ENCODE measurements at regions not wholly inside any gene's neighbourhood (a gene's known extent, or its start where the extent isn't known, plus 50 kb on each side); places are given as distances from the start of the nearest gene placed in this dataset.

DNA sequence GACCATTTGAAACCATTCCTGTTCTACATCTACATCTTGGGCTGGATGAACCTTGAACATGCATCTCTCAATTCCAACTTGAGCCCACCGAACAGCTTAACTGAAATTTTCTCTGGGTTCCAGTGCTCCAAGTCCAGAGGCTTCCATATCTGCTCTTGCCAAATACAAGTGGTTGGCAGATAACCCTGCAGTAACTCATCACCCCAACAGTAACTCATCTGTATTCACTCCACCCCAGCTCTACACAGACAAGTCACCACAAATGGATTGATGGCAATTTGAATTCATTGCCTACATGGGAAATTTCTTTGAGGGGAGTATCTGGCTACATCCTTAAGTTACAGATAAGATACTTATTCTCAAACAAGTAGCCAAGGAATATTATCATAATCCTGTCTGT lies 502.4 kb upstream of the TNP1 start:
- no peaks in the 10 kb centered on the region for H3K9me3 ChIP-seq (ENCODE audit: control insufficient read depth in 2 of 2, insufficient read depth in 1 of 2, low read depth in 1 of 2, low read length in 1 of 2)
- H3K27ac ChIP-seq (ENCODE audit: low read depth in 2 of 2, low read length in 1 of 2): peak overlapping the region in 1 of 2 donors; percentile 47
- H3K4me3 ChIP-seq (ENCODE audit: low read depth in 1 of 2, low read length in 2 of 2): no peak overlapping the region
- H3K36me3 ChIP-seq (ENCODE audit: control insufficient read depth in 2 of 2, insufficient read depth in 2 of 2, low read length in 1 of 2): no peaks in the 10 kb centered on the region
- H3K4me1 ChIP-seq (ENCODE audit: control insufficient read depth in 2 of 2, insufficient read depth in 2 of 2, low read length in 1 of 2): peaks cover 0 to 2% of the 10 kb centered on the region in 2 donors
- no peaks in the 10 kb centered on the region for H3K27me3 ChIP-seq (ENCODE audit: control insufficient read depth in 1 of 2, insufficient read depth in 2 of 2, low read length in 2 of 2)
- WGBS, 2 donors: 88 to 99% methylated on average over 1 of the region's 1 CpG

DNA sequence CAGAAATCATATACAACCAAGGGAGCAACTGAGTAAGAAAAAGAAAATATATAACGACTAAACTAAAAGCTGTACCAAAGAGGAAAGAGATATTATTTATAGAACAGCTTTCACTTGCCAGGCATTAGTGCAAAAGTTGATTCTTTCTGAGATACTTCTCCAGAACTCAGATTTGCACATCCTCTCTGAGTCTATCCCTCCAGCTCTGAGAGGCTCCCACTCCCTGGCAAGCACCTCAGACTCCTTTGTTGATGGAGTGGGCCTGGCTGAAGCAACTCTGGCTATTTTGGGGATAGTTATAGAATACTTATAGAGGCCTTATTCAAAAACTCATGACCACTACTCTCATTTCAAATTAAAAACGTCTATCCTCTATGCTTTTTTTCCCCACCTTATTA lies 501.6 kb upstream of the TNP1 start:
- no peaks in the 10 kb centered on the region for H3K36me3 ChIP-seq (ENCODE audit: control insufficient read depth in 2 of 2, insufficient read depth in 2 of 2, low read length in 1 of 2)
- no peaks in the 10 kb centered on the region for H3K9me3 ChIP-seq (ENCODE audit: control insufficient read depth in 2 of 2, insufficient read depth in 1 of 2, low read depth in 1 of 2, low read length in 1 of 2)
- H3K4me1 ChIP-seq (ENCODE audit: control insufficient read depth in 2 of 2, insufficient read depth in 2 of 2, low read length in 1 of 2): peaks cover 0 to 2% of the 10 kb centered on the region in 2 donors
- H3K4me3 ChIP-seq (ENCODE audit: low read depth in 1 of 2, low read length in 2 of 2): no peak overlapping the region
- WGBS, 2 donors: 19 to 27% methylated on average over 2 of the region's 2 CpGs
- peak overlapping the region in 1 of 2 donors; percentile 55 for H3K27ac ChIP-seq (ENCODE audit: low read depth in 2 of 2, low read length in 1 of 2)
- no peaks in the 10 kb centered on the region for H3K27me3 ChIP-seq (ENCODE audit: control insufficient read depth in 1 of 2, insufficient read depth in 2 of 2, low read length in 2 of 2)

DNA sequence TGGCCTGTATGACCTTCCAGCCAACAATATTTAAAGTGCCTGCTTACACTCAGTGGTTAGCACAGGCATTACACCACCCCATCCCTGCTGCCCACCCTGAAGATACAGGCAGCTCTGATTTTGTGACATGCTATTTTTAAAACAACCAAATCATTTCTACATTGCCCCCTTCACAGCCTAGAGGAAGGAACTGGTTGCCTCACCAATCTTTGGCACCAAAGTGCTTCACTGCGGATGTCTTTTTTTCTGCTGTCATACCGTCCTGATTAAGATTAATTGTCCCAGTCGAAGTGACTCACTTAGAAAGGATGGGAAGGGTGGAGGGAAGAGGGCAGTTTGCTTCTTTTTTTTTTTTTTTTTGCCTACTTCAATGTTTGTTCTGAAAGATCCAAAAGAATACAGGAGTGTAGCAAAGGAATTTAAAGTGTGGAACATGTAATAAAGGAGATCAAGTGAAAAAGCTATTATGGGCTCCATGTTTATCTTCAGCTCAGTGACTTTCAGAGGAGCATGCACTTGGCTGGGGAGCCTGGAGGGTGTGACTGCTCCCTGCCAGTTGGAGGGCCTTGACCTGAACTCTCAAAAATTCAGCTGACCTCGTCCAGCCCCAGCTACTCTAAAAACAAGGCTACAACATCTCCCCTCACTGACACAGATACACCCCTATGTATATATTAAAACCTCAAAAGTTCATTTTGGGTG lies 501.1 kb upstream of the TNP1 start:
- Histone ChIP-seq H3K4me3 (ENCODE audit: low read depth in 1 of 2, low read length in 2 of 2) (no peak overlapping the region), H3K36me3 (ENCODE audit: control insufficient read depth in 2 of 2, insufficient read depth in 2 of 2, low read length in 1 of 2) (no peaks in the 10 kb centered on the region), H3K27me3 (ENCODE audit: control insufficient read depth in 1 of 2, insufficient read depth in 2 of 2, low read length in 2 of 2) (no peaks in the 10 kb centered on the region), H3K4me1 (ENCODE audit: control insufficient read depth in 2 of 2, insufficient read depth in 2 of 2, low read length in 1 of 2) (peaks cover 0 to 3% of the 10 kb centered on the region in 2 donors), H3K27ac (ENCODE audit: low read depth in 2 of 2, low read length in 1 of 2) (peak overlapping the region; percentile 61 to 70), H3K9me3 (ENCODE audit: control insufficient read depth in 2 of 2, insufficient read depth in 1 of 2, low read depth in 1 of 2, low read length in 1 of 2) (no peaks in the 10 kb centered on the region)
- 11 to 18% methylated on average over 4 of the region's 4 CpGs for WGBS, 2 donors

DNA sequence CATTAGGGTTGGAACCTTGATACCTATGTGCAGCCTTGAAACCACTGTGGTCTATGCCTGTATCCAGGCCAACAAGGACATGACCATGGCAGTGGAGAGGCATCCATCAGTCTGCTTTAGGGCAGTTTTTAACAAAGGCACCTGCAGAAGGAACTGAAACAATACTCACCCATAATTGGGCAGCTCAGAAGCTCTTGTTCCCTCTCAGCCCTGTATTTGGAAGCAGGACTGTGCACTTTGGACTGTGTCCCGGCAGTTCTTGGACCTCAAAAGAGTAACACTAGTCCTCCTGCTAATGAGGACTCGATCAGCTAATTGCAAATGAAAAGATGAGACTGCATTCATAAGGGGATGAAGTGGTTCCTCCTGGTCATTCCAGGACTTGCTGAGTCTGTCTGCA lies 500.2 kb upstream of the TNP1 start:
- Histone ChIP-seq H3K27me3 (ENCODE audit: control insufficient read depth in 1 of 2, insufficient read depth in 2 of 2, low read length in 2 of 2) (no peaks in the 10 kb centered on the region), H3K4me1 (ENCODE audit: control insufficient read depth in 2 of 2, insufficient read depth in 2 of 2, low read length in 1 of 2) (peaks cover 0 to 4% of the 10 kb centered on the region in 2 donors), H3K9me3 (ENCODE audit: control insufficient read depth in 2 of 2, insufficient read depth in 1 of 2, low read depth in 1 of 2, low read length in 1 of 2) (no peaks in the 10 kb centered on the region), H3K36me3 (ENCODE audit: control insufficient read depth in 2 of 2, insufficient read depth in 2 of 2, low read length in 1 of 2) (no peaks in the 10 kb centered on the region), H3K4me3 (ENCODE audit: low read depth in 1 of 2, low read length in 2 of 2) (no peak overlapping the region), H3K27ac (ENCODE audit: low read depth in 2 of 2, low read length in 1 of 2) (peak overlapping the region; percentile 36 to 70)
- 28 to 41% methylated on average over 2 of the region's 2 CpGs for WGBS, 2 donors

DNA sequence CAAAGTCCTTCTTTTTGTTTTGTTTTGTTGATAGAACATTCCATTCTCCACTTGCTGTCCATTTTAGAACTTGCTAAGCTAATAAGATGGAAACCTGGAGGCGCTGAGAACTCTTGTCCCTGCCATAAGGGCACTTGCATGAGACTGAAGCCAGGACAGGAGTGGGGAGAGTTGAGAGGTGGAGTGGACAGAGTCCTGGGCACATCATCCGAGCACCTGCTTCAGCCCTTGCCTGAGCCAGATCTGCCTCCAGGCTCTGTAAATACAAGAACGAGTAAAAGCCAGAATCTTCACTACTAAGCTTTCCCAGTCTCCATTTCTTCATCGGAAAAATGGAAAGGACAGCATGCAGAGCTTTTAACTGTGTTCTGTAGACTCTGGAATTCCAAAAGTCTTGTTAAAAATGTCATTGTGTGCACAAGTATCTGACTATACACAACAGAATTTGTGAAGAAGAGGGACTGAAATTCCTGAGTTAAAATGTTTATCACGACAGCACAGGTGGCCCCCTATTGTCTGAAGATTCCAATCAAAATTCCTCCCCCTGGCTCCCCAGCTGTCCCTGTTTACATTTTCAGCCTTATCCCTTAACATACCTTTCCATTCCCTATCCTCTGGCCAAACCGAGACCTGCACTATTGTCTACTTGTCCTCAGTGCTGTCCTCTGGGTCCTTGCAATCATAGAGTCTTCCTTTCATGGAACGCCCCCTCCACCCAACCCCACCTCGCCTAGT lies 498.2 kb upstream of the TNP1 start:
- H3K4me1 ChIP-seq (ENCODE audit: control insufficient read depth in 2 of 2, insufficient read depth in 2 of 2, low read length in 1 of 2): peaks cover 0 to 4% of the 10 kb centered on the region in 2 donors
- peak overlapping the region in 1 of 2 donors; percentile 20 for H3K27ac ChIP-seq (ENCODE audit: low read depth in 2 of 2, low read length in 1 of 2)

DNA sequence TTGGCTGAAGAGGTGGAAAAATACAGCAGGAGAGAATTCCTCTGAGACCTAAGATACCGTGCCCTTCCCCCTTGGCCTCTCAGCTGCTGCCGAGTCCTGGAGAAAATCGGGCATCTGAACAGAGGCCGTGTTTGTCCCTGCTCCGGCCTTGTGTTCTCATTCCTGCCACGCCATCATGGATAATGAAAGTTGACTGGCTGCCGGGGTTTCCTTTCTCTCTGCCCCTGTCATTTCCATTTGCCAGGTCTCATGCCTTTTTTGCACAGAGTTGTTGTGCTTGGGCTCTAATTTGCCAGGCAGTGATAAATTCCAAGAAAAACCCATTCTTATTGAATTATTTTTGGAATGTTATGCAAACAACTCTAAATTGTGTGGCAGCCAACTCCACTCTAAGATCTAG lies 496.9 kb upstream of the TNP1 start:
- Histone ChIP-seq H3K4me3 (ENCODE audit: low read depth in 1 of 2, low read length in 2 of 2) (no peak overlapping the region), H3K36me3 (ENCODE audit: control insufficient read depth in 2 of 2, insufficient read depth in 2 of 2, low read length in 1 of 2) (no peaks in the 10 kb centered on the region), H3K27me3 (ENCODE audit: control insufficient read depth in 1 of 2, insufficient read depth in 2 of 2, low read length in 2 of 2) (no peaks in the 10 kb centered on the region), H3K27ac (ENCODE audit: low read depth in 2 of 2, low read length in 1 of 2) (peak overlapping the region in 1 of 2 donors; percentile 44), H3K9me3 (ENCODE audit: control insufficient read depth in 2 of 2, insufficient read depth in 1 of 2, low read depth in 1 of 2, low read length in 1 of 2) (no peaks in the 10 kb centered on the region), H3K4me1 (ENCODE audit: control insufficient read depth in 2 of 2, insufficient read depth in 2 of 2, low read length in 1 of 2) (peaks cover 0 to 4% of the 10 kb centered on the region in 2 donors)
- WGBS, 2 donors: 36 to 47% methylated on average over 7 of the region's 7 CpGs

More for the DNA sequence above, 498.2 kb upstream of the TNP1 start:
- Histone ChIP-seq H3K36me3 (ENCODE audit: control insufficient read depth in 2 of 2, insufficient read depth in 2 of 2, low read length in 1 of 2) (no peaks in the 10 kb centered on the region), H3K4me3 (ENCODE audit: low read depth in 1 of 2, low read length in 2 of 2) (no peak overlapping the region), H3K27me3 (ENCODE audit: control insufficient read depth in 1 of 2, insufficient read depth in 2 of 2, low read length in 2 of 2) (no peaks in the 10 kb centered on the region), H3K9me3 (ENCODE audit: control insufficient read depth in 2 of 2, insufficient read depth in 1 of 2, low read depth in 1 of 2, low read length in 1 of 2) (no peaks in the 10 kb centered on the region)
- 71 to 76% methylated on average over 8 of the region's 8 CpGs for WGBS, 2 donors

DNA sequence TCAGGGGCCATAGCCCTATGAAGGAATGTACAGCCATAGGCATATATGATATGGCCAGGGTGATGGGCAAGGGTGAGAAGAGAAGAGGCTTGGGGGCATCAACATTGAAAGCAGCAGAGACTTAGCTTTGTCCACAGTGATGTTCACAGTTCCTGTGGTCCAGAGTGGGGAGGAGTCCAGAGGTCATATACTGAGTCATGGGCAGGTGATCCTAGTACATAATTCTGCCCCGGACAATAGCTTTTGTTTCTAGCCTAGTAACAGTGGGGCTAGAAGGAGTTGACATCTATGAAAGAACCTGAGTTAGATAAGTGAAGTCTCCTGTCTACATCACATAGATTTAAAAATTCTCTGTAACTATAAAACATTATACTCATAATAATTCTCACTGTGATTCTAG lies 496.3 kb upstream of the TNP1 start:
- Histone ChIP-seq H3K27ac (ENCODE audit: low read depth in 2 of 2, low read length in 1 of 2) (no peak overlapping the region), H3K27me3 (ENCODE audit: control insufficient read depth in 1 of 2, insufficient read depth in 2 of 2, low read length in 2 of 2) (no peaks in the 10 kb centered on the region), H3K9me3 (ENCODE audit: control insufficient read depth in 2 of 2, insufficient read depth in 1 of 2, low read depth in 1 of 2, low read length in 1 of 2) (no peaks in the 10 kb centered on the region), H3K36me3 (ENCODE audit: control insufficient read depth in 2 of 2, insufficient read depth in 2 of 2, low read length in 1 of 2) (no peaks in the 10 kb centered on the region), H3K4me1 (ENCODE audit: control insufficient read depth in 2 of 2, insufficient read depth in 2 of 2, low read length in 1 of 2) (peaks cover 0 to 4% of the 10 kb centered on the region in 2 donors), H3K4me3 (ENCODE audit: low read depth in 1 of 2, low read length in 2 of 2) (no peak overlapping the region)
- WGBS, 2 donors: 80 to 86% methylated on average over 1 of the region's 1 CpG

DNA sequence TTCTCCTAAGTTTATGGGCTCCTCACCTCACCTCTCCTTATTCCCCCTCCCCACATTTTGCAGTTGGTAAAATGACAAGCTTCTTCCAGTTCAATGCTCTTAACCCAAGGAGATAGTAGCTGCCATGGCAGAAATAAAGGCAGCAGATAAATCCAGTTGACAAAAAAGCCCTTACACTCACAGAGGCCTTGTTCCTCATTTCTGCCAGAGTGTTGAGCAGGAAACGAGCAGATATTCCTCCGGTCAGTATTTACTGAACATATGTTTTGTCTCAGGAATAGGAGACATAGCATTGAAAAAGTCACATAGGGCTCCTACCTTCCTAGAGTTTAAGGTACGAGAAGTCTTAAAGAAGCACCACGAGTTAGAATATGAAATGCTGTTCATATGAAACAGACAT lies 493.7 kb upstream of the TNP1 start:
- Histone ChIP-seq H3K4me1 (ENCODE audit: control insufficient read depth in 2 of 2, insufficient read depth in 2 of 2, low read length in 1 of 2) (peaks cover 0 to 4% of the 10 kb centered on the region in 2 donors), H3K4me3 (ENCODE audit: low read depth in 1 of 2, low read length in 2 of 2) (no peak overlapping the region), H3K27me3 (ENCODE audit: control insufficient read depth in 1 of 2, insufficient read depth in 2 of 2, low read length in 2 of 2) (no peaks in the 10 kb centered on the region), H3K27ac (ENCODE audit: low read depth in 2 of 2, low read length in 1 of 2) (no peak overlapping the region), H3K36me3 (ENCODE audit: control insufficient read depth in 2 of 2, insufficient read depth in 2 of 2, low read length in 1 of 2) (no peaks in the 10 kb centered on the region), H3K9me3 (ENCODE audit: control insufficient read depth in 2 of 2, insufficient read depth in 1 of 2, low read depth in 1 of 2, low read length in 1 of 2) (no peaks in the 10 kb centered on the region)
- 82 to 86% methylated on average over 4 of the region's 4 CpGs for WGBS, 2 donors

DNA sequence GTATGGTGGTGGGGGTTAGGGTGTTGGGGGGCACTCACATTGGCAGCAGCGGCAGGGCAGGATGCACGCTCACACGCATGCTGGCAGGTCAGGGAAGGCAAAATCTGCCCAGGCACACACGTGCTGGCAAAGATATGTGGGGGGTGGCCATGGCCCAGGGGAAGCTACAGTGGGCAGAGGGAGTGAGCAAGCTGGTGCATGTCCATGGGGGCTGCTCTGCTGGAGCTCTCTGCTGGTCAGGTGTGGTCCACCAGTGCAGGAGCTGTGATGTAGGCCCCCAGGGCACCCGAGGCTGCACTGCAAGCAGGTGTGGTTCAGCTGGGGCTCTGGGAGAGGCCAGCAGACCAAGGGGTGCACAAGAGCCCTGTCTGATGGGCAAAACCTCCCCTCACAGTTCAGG lies 491.5 kb upstream of the TNP1 start:
- peaks cover 0 to 4% of the 10 kb centered on the region in 2 donors for H3K4me1 ChIP-seq (ENCODE audit: control insufficient read depth in 2 of 2, insufficient read depth in 2 of 2, low read length in 1 of 2)
- H3K27me3 ChIP-seq (ENCODE audit: control insufficient read depth in 1 of 2, insufficient read depth in 2 of 2, low read length in 2 of 2): no peaks in the 10 kb centered on the region
- 71 to 79% methylated on average over 5 of the region's 5 CpGs for WGBS, 2 donors
- H3K36me3 ChIP-seq (ENCODE audit: control insufficient read depth in 2 of 2, insufficient read depth in 2 of 2, low read length in 1 of 2): no peaks in the 10 kb centered on the region
- no peak overlapping the region for H3K27ac ChIP-seq (ENCODE audit: low read depth in 2 of 2, low read length in 1 of 2)
- H3K9me3 ChIP-seq (ENCODE audit: control insufficient read depth in 2 of 2, insufficient read depth in 1 of 2, low read depth in 1 of 2, low read length in 1 of 2): no peaks in the 10 kb centered on the region
- H3K4me3 ChIP-seq (ENCODE audit: low read depth in 1 of 2, low read length in 2 of 2): no peak overlapping the region
